Panc1 (cell line): ENCODE measurements at regions not wholly inside any gene's neighbourhood (a gene's known extent, or its start where the extent isn't known, plus 50 kb on each side); places are given as distances from the start of the nearest gene placed in this dataset.
"Not testable (repeated sequence)": the region's sequence is repeated elsewhere in the genome, so short reads cannot be mapped to it uniquely, and the experiment has no call there.

ENCODE experiments used
- ATAC-seq: fragments of 200-7000 bp; cut with Tn5 transposase; 2 replicates; pipeline ENCODE4 v1.9.1; 2020; ENCODE audit warnings: mild to moderate bottlenecking, moderate library complexity
- BruUV-seq: library from RNA; stranded (reverse); fragments of 400-500 nt; replicated peaks from 2 replicates; lab custom pipeline; 2021; lab: Mats Ljungman, UMichigan
- CTCF ChIA-PET: fragments of 300-600 bp; sonication (Branson Sonifier 250); formaldehyde crosslinking; loops from one replicate; lab custom pipeline; 2022; ENCODE audit warnings: antibody characterized with exemption; lab: Charles Lee
- POLR2A ChIA-PET: fragments of 300-600 bp; sonication (Branson Sonifier 250); formaldehyde crosslinking; loops from one replicate; lab custom pipeline; 2022; ENCODE audit warnings: antibody characterized with exemption; lab: Charles Lee
- DNase-seq: peaks from one replicate; pipeline ENCODE4 v3.0.0-alpha.2; 2010; ENCODE audit warnings: low read depth, low spot score
- H3K27ac ChIP-seq: 2 replicates; pipeline ENCODE4 v1.5.1; 2011; ENCODE audit warnings: mild to moderate bottlenecking, low read length, inconsistent platforms
- H3K27me3 ChIP-seq: fragments of 200-500 bp; sonication (Bioruptor generic); 2 replicates; pipeline ENCODE4 v1.6.0; 2014; ENCODE audit warnings: low read length, inconsistent platforms; ENCODE audit not compliant: control insufficient read depth, insufficient read depth
- H3K36me3 ChIP-seq: fragments of 200-500 bp; sonication (Bioruptor generic); 2 replicates; pipeline ENCODE4 v1.5.1; 2014; ENCODE audit warnings: inconsistent platforms, mild to moderate bottlenecking, low read length, moderate library complexity; ENCODE audit not compliant: control insufficient read depth, insufficient read depth
- H3K4me1 ChIP-seq: 2 replicates; pipeline ENCODE4 v1.5.1; 2011; ENCODE audit warnings: inconsistent platforms, mild to moderate bottlenecking, low read length, moderate library complexity; ENCODE audit not compliant: control insufficient read depth, insufficient read depth
- H3K4me3 ChIP-seq, 2 experiments: 2 replicates each; pipeline ENCODE4 v1.5.1; 2011 to 2012; ENCODE audit warnings: low read depth in 2 of 2, low read length in 2 of 2, mild to moderate bottlenecking in 2 of 2, inconsistent platforms in 1 of 2, moderate library complexity in 1 of 2
- H3K9me3 ChIP-seq: fragments of 200-500 bp; sonication (Bioruptor generic); 2 replicates; pipeline ENCODE4 v1.5.1; 2014; ENCODE audit warnings: low read depth, mild to moderate bottlenecking, inconsistent platforms, low read length, moderate library complexity; ENCODE audit not compliant: control insufficient read depth, insufficient read depth
- CTCF ChIP-seq: fragments of 450-650 bp; IDR thresholded peaks from 2 replicates; pipeline ENCODE4 v1.5.1; 2017; ENCODE audit warnings: mild to moderate bottlenecking
- POLR2AphosphoS5 ChIP-seq: IDR thresholded peaks from 2 replicates; pipeline ENCODE4 v1.6.1; 2012; ENCODE audit warnings: mild to moderate bottlenecking, low read depth, low read length, moderate library complexity
- REST ChIP-seq, 2 experiments: IDR thresholded peaks; 2 replicates each; pipeline ENCODE4 v1.6.1; 2011 to 2012; ENCODE audit warnings: low read depth in 2 of 2, control low read depth in 1 of 2, low read length in 1 of 2, mild to moderate bottlenecking in 1 of 2, moderate library complexity in 1 of 2; ENCODE audit not compliant: insufficient read depth in 1 of 2
- SIN3A ChIP-seq: IDR thresholded peaks from 2 replicates; pipeline ENCODE4 v1.6.1; 2012; ENCODE audit warnings: low read depth, mild to moderate bottlenecking, low read length, moderate library complexity, borderline replicate concordance; ENCODE audit not compliant: insufficient read depth
- TCF7L2 ChIP-seq: IDR thresholded peaks from 2 replicates; pipeline ENCODE4 v1.6.1; 2011; ENCODE audit warnings: mild to moderate bottlenecking, low read depth, low read length, inconsistent platforms
- in situ Hi-C: cut with HindIII; loops from 2 replicates; pipeline ENCODE4 v1.10.0; 2016; ENCODE audit warnings: low sequenced_read_pairs, low pct_unique_long_range_greater_than_20kb
- intact Hi-C: fragments of 100-400 bp; cut with micrococcal nuclease; formaldehyde crosslinking; loops from one replicate; pipeline ENCODE4 v1.10.0; 2022; ENCODE audit not compliant: unreplicated experiment

GRCh38 chr14:106460916-106461315 is 934.5 kb downstream of the TMEM121 start:
- CTCF ChIA-PET = no interaction called here
- Histone ChIP-seq H3K36me3 (no peaks in the 10 kb centered on the region), H3K9me3 (no peaks in the 10 kb centered on the region), H3K27me3 (no peaks in the 10 kb centered on the region), H3K4me3 (no peak overlapping the region), H3K4me1 (no peaks in the 10 kb centered on the region), H3K27ac (no peak overlapping the region)
- BruUV-seq = no TSS peak
- TF ChIP-seq REST (IDR thresholded peaks at IDR 0.05; ENCODE audit: insufficient read depth in 1 of 2, low read depth in 2 of 2, low read length in 1 of 2) = no peak
- no peak for TF ChIP-seq CTCF
- TF ChIP-seq TCF7L2 = no peak
- TF ChIP-seq POLR2AphosphoS5 = no peak
- TF ChIP-seq SIN3A = no peak
- in situ Hi-C loops = no loop called here
- POLR2A ChIA-PET = no interaction called here
- ATAC-seq (no peak), DNase-seq (no peak)
- intact Hi-C loops = no loop called here

GRCh38 chr14:106466483-106466882 is 940.1 kb downstream of the TMEM121 start:
- DNase-seq, POLR2A ChIA-PET, CTCF ChIA-PET, H3K4me1 ChIP-seq, H3K27ac ChIP-seq, H3K4me3 ChIP-seq, H3K9me3 ChIP-seq, H3K36me3 ChIP-seq, H3K27me3 ChIP-seq, intact Hi-C loops, in situ Hi-C loops, ATAC-seq, BruUV-seq: not testable (repeated sequence)

- POLR2A ChIA-PET, H3K9me3 ChIP-seq, intact Hi-C loops, H3K4me3 ChIP-seq, H3K27me3 ChIP-seq, H3K36me3 ChIP-seq, in situ Hi-C loops, ATAC-seq, DNase-seq, H3K27ac ChIP-seq, H3K4me1 ChIP-seq, BruUV-seq: not testable (repeated sequence)
- CTCF ChIA-PET = interaction anchor here (0.6 kb wide), 1 partner anchor 315 kb away, joined by 4 read pairs; no protein-coding TSS in a partner anchor
These were observed 942.5 kb downstream of the TMEM121 start for GRCh38 chr14:106468869-106469268.

- H3K4me3 ChIP-seq, POLR2A ChIA-PET, H3K27me3 ChIP-seq, ATAC-seq, DNase-seq, in situ Hi-C loops, H3K36me3 ChIP-seq, intact Hi-C loops, H3K4me1 ChIP-seq, H3K27ac ChIP-seq, H3K9me3 ChIP-seq, BruUV-seq: not testable (repeated sequence)
- CTCF ChIA-PET = interaction anchor here (1.5 kb wide), 1 partner anchor 24 kb away, joined by 3 read pairs; no protein-coding TSS in a partner anchor
These were observed 943.6 kb downstream of the TMEM121 start for GRCh38 chr14:106470028-106470427.

GRCh38 chr14:106474261-106475028 is 948.1 kb downstream of the TMEM121 start:
- H3K9me3 ChIP-seq, H3K36me3 ChIP-seq, POLR2A ChIA-PET, BruUV-seq, CTCF ChIA-PET, H3K27ac ChIP-seq, in situ Hi-C loops, DNase-seq, H3K4me1 ChIP-seq, intact Hi-C loops, H3K4me3 ChIP-seq, ATAC-seq, H3K27me3 ChIP-seq: not testable (repeated sequence)
